PC-9 (cell line): ENCODE measurements at regions not wholly inside any gene's neighbourhood (a gene's known extent, or its start where the extent isn't known, plus 50 kb on each side); places are given as distances from the start of the nearest gene placed in this dataset.

Experiments used
- BruUV-seq: library from RNA; stranded (reverse); fragments of 400-500 nt; replicated peaks from 2 replicates; lab custom pipeline; 2021; lab: Mats Ljungman, UMichigan
- CTCF ChIA-PET: fragments of 300-600 bp; sonication (Branson Sonifier 250); formaldehyde crosslinking; loops from one replicate; lab custom pipeline; 2022; ENCODE audit warnings: antibody characterized with exemption; lab: Charles Lee
- POLR2A ChIA-PET: fragments of 300-600 bp; sonication (Branson Sonifier 250); formaldehyde crosslinking; loops from one replicate; lab custom pipeline; 2022; ENCODE audit warnings: antibody characterized with exemption; ENCODE audit not compliant: unreplicated experiment; lab: Charles Lee
- DNase-seq, 2 experiments: peaks; one replicate each; pipeline versions ENCODE4 v3.0.0 to v3.0.0-alpha.2; 2015 to 2022; ENCODE audit warnings: mixed read lengths in 1 of 2
- H2AFZ ChIP-seq: fragments of 200-600 bp; sonication (generic); 2 replicates; pipeline ENCODE4 v1.8.1; 2017; ENCODE audit warnings: antibody characterized with exemption
- H3F3A ChIP-seq: fragments of 200-600 bp; sonication (generic); 2 replicates; pipeline ENCODE4 v1.8.1; 2017; ENCODE audit warnings: antibody characterized with exemption, mild to moderate bottlenecking, low read depth; ENCODE audit not compliant: insufficient read depth
- H3K27ac ChIP-seq: fragments of 200-600 bp; sonication (generic); 2 replicates; pipeline ENCODE4 v1.6.1; 2016; ENCODE audit warnings: mixed run types
- H3K27me3 ChIP-seq: fragments of 200-600 bp; sonication (generic); 2 replicates; pipeline ENCODE4 v1.6.1; 2016; ENCODE audit warnings: low read depth, mixed run types; ENCODE audit not compliant: insufficient read depth
- H3K36me3 ChIP-seq: fragments of 200-600 bp; sonication (generic); 2 replicates; pipeline ENCODE4 v1.6.1; 2016; ENCODE audit warnings: low read depth, mixed run types
- H3K4me1 ChIP-seq: fragments of 200-600 bp; sonication (generic); replicated peaks from 2 replicates; pipeline ENCODE4 v1.6.1; 2016; ENCODE audit warnings: mixed run types; ENCODE audit not compliant: insufficient read depth
- H3K4me2 ChIP-seq: fragments of 200-600 bp; sonication (generic); 2 replicates; pipeline ENCODE4 v1.6.1; 2017; ENCODE audit warnings: mixed run types
- H3K4me3 ChIP-seq: fragments of 200-600 bp; sonication (generic); 2 replicates; pipeline ENCODE4 v1.6.1; 2016; ENCODE audit warnings: mixed run types
- H3K79me2 ChIP-seq: fragments of 200-600 bp; sonication (generic); 2 replicates; pipeline ENCODE4 v1.6.1; 2017; ENCODE audit warnings: low read depth, mixed run types
- H3K9me2 ChIP-seq: fragments of 200-600 bp; sonication (generic); 2 replicates; pipeline ENCODE4 v1.8.1; 2017; ENCODE audit warnings: mild to moderate bottlenecking; ENCODE audit not compliant: insufficient read depth
- H3K9me3 ChIP-seq: fragments of 200-600 bp; sonication (generic); 2 replicates; pipeline ENCODE4 v1.8.1; 2016; ENCODE audit warnings: low read depth; ENCODE audit not compliant: insufficient read depth
- H4K20me1 ChIP-seq: fragments of 200-600 bp; sonication (generic); 2 replicates; pipeline ENCODE4 v1.8.1; 2017; ENCODE audit not compliant: insufficient read depth
- EZH2 ChIP-seq: fragments of 200-600 bp; sonication (generic); IDR thresholded peaks from 2 replicates; pipeline ENCODE4 v1.8.0; 2017; ENCODE audit warnings: antibody characterized with exemption, low read depth
- intact Hi-C: fragments of 100-400 bp; cut with micrococcal nuclease; formaldehyde crosslinking; loops from one replicate; pipeline ENCODE4 v1.10.0; 2022; ENCODE audit not compliant: unreplicated experiment
- TF ChIP-seq, protein P1 (sequence below): fragments of 200-600 bp; sonication (generic); conservative IDR thresholded peaks from 2 replicates; pipeline ENCODE4 v1.6.1; 2017; ENCODE audit warnings: mixed run types, antibody characterized with exemption, mild to moderate bottlenecking, moderate library complexity

GRCh38 chr11:83371489-83371888 is 85.3 kb upstream of the CCDC90B start:
- DNase-seq: no peak
- Histone ChIP-seq H4K20me1 (no peaks in the 10 kb centered on the region), H3K27ac (no peak overlapping the region), H3K9me2 (no peaks in the 10 kb centered on the region), H3K4me2 (no peak overlapping the region), H3K79me2 (no peaks in the 10 kb centered on the region), H3F3A (no peaks in the 10 kb centered on the region), H3K9me3 (peaks cover 8% of the 10 kb centered on the region), H2AFZ (no peak overlapping the region), H3K36me3 (no peaks in the 10 kb centered on the region), H3K27me3 (no peaks in the 10 kb centered on the region), H3K4me1 (no peaks in the 10 kb centered on the region), H3K4me3 (no peak overlapping the region)
- POLR2A ChIA-PET: no interaction called here
- TF ChIP-seq, protein P1, sequence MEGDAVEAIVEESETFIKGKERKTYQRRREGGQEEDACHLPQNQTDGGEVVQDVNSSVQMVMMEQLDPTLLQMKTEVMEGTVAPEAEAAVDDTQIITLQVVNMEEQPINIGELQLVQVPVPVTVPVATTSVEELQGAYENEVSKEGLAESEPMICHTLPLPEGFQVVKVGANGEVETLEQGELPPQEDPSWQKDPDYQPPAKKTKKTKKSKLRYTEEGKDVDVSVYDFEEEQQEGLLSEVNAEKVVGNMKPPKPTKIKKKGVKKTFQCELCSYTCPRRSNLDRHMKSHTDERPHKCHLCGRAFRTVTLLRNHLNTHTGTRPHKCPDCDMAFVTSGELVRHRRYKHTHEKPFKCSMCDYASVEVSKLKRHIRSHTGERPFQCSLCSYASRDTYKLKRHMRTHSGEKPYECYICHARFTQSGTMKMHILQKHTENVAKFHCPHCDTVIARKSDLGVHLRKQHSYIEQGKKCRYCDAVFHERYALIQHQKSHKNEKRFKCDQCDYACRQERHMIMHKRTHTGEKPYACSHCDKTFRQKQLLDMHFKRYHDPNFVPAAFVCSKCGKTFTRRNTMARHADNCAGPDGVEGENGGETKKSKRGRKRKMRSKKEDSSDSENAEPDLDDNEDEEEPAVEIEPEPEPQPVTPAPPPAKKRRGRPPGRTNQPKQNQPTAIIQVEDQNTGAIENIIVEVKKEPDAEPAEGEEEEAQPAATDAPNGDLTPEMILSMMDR: no peak
- no peak for TF ChIP-seq EZH2
- no TSS peak for BruUV-seq
- intact Hi-C loops: no loop called here
- CTCF ChIA-PET: no interaction called here

GRCh38 chr11:83367745-83368144 is 81.6 kb upstream of the CCDC90B start:
- intact Hi-C loops: no loop called here
- Histone ChIP-seq H3K36me3 (no peaks in the 10 kb centered on the region), H4K20me1 (no peaks in the 10 kb centered on the region), H3K9me2 (no peaks in the 10 kb centered on the region), H3K4me1 (no peaks in the 10 kb centered on the region), H3K4me3 (no peak overlapping the region), H3K27me3 (no peaks in the 10 kb centered on the region), H3K79me2 (no peaks in the 10 kb centered on the region), H2AFZ (no peak overlapping the region), H3K27ac (no peak overlapping the region), H3K9me3 (peaks cover 8% of the 10 kb centered on the region), H3F3A (no peaks in the 10 kb centered on the region), H3K4me2 (no peak overlapping the region)
- no TSS peak for BruUV-seq
- DNase-seq: no peak
- TF ChIP-seq, protein P1: no peak
- no peak for TF ChIP-seq EZH2
- CTCF ChIA-PET: no interaction called here
- POLR2A ChIA-PET: no interaction called here

DNA sequence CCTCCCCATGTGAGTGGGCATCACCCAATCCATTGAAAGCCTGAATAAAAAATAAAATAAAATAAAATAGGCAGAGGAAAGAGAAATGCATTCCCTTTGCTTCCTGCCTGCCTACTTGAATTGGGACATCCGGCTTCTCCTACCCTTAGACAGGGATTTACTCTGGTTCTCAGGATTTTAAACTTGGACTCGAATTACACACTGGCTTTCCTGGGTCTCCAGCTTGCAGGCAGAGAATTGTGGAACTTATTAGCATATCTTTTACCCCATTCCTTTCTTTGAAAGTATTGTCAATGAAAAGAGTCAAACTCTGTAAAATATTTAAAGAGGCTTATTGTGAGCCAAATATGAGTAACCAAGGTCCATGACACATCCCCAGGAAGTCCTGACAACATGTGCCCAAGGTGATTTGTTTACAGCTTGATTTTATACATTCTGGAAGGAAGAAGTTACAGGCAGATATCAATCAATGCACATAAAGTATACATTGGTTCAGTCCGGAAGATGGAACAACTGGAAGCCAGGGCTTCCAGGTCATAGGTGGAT is 78.4 kb upstream of the CCDC90B start:
- BruUV-seq: no TSS peak
- H2AFZ ChIP-seq: no peak overlapping the region
- no peak overlapping the region for H3K27ac ChIP-seq
- intact Hi-C loops: no loop called here
- peaks cover 8% of the 10 kb centered on the region for H3K9me3 ChIP-seq
- no peaks in the 10 kb centered on the region for H3K27me3 ChIP-seq
- H3K4me2 ChIP-seq: no peak overlapping the region
- H3K4me1 ChIP-seq: no peaks in the 10 kb centered on the region
- no peaks in the 10 kb centered on the region for H3K36me3 ChIP-seq
- DNase-seq: no peak
- H3K4me3 ChIP-seq: no peak overlapping the region
- ChIA-PET POLR2A (no interaction called here), CTCF (no interaction called here)
- no peaks in the 10 kb centered on the region for H3K9me2 ChIP-seq
- no peaks in the 10 kb centered on the region for H4K20me1 ChIP-seq
- no peaks in the 10 kb centered on the region for H3F3A ChIP-seq
- no peaks in the 10 kb centered on the region for H3K79me2 ChIP-seq
- no peak for TF ChIP-seq EZH2
- TF ChIP-seq, protein P1: no peak
